ENCODE measurements at regions not wholly inside any gene's neighbourhood (a gene's known extent, or its start where the extent isn't known, plus 50 kb on each side); places are given as distances from the start of the nearest gene placed in this dataset.

DNA sequence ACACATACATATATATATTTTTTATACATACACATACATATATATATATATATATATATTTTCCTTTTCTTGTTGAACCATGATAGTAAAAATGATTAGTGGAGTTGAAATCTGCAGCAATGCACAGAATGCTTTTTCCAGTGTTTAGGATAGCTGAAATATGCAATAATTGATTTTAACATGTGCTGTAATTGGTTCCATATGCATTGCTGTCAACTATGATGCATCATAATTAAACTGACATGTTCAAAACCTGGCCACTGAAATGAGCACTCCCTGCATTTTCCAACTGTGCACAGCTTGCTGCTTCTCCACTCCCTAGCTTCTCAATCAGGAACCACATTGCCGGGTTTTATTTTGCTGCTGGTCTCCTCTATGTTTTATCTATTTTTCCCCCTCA, 358.3 kb downstream of the PAX1 start (continued):
- TF ChIP-seq, protein P1, sequence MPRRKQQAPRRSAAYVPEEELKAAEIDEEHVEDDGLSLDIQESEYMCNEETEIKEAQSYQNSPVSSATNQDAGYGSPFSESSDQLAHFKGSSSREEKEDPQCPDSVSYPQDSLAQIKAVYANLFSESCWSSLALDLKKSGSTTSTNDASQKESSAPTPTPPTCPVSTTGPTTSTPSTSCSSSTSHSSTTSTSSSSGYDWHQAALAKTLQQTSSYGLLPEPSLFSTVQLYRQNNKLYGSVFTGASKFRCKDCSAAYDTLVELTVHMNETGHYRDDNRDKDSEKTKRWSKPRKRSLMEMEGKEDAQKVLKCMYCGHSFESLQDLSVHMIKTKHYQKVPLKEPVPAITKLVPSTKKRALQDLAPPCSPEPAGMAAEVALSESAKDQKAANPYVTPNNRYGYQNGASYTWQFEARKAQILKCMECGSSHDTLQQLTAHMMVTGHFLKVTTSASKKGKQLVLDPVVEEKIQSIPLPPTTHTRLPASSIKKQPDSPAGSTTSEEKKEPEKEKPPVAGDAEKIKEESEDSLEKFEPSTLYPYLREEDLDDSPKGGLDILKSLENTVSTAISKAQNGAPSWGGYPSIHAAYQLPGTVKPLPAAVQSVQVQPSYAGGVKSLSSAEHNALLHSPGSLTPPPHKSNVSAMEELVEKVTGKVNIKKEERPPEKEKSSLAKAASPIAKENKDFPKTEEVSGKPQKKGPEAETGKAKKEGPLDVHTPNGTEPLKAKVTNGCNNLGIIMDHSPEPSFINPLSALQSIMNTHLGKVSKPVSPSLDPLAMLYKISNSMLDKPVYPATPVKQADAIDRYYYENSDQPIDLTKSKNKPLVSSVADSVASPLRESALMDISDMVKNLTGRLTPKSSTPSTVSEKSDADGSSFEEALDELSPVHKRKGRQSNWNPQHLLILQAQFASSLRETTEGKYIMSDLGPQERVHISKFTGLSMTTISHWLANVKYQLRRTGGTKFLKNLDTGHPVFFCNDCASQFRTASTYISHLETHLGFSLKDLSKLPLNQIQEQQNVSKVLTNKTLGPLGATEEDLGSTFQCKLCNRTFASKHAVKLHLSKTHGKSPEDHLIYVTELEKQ (CRISPR knock-in tag; IDR thresholded peaks at IDR 0.05) = no peak
- TF ChIP-seq HDAC2 (IDR thresholded peaks at IDR 0.05) (no peak), FOSL1 (tag; conservative IDR thresholded peaks at IDR 0.05) (no peak), ZNF79 (CRISPR knock-in tag; IDR thresholded peaks at IDR 0.05; ENCODE audit: low read depth) (no peak), BCOR (IDR thresholded peaks at IDR 0.05) (no peak)

DNA sequence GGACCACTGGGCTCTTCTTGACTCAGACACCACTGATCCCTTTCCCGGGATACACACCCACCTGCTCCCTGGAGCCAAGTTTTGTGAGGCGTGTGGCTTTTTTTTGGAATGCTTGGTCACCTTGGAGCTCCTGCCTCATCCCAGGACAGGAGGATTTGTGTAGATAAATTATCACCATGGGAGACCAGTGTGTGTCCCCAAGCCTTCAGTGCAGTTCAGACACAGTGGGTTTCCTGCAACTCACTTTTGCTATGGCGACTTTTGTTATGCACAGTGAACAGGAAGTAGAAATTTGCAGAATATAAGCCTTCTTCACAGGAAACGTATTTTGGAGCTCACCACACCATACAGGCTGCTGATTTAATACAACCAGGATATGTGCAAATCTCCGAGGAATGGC, 357.4 kb downstream of the PAX1 start:
- ATAC-seq (no peak), DNase-seq (ENCODE audit: extremely low read depth in 1 of 4, low spot score in 3 of 4) (no peak), FAIRE-seq (no peak)
- in situ Hi-C loops (cut with MboI) = no loop called here
- no peaks in the 10 kb centered on the region for H4K20me1 ChIP-seq (replicated peaks; ENCODE audit: control insufficient read depth, insufficient read depth, low read length)
- POLR2A ChIA-PET = no interaction called here
- no peak overlapping the region for H2AFZ ChIP-seq (ENCODE audit: low read depth, low read length)
- no peak overlapping the region for H3K4me3 ChIP-seq
- no peaks in the 10 kb centered on the region for H3K9me1 ChIP-seq (ENCODE audit: control insufficient read depth, insufficient read depth, low read length)
- H3K27me3 ChIP-seq (ENCODE audit: control insufficient read depth in 2 of 2, insufficient read depth in 2 of 2, low read length in 2 of 2) = no peaks in the 10 kb centered on the region; a peak in 1 of 5 replicates
- H3K4me1 ChIP-seq (replicated peaks in 1 of 2; ENCODE audit: control insufficient read depth in 2 of 2, insufficient read depth in 2 of 2, low read length in 2 of 2) = no peaks in the 10 kb centered on the region
- no peak overlapping the region for H3K27ac ChIP-seq (ENCODE audit: extremely low read depth, low read depth, low read length)
- H3K9me3 ChIP-seq (replicated peaks; ENCODE audit: control insufficient read depth, insufficient read depth, low read depth, low read length) = no peaks in the 10 kb centered on the region
- CTCF ChIA-PET (ENCODE audit: low intra/inter-chr PET ratio) = no interaction called here
- H3K4me2 ChIP-seq (ENCODE audit: insufficient read depth, low read length) = no peak overlapping the region
- BruUV-seq (replicated peaks) = no TSS peak
- WGBS (ENCODE audit: insufficient coverage, low coverage, missing lambda C conversion rate) = 3% methylated on average over 5 of the region's 5 CpGs
- intact Hi-C loops (cut with micrococcal nuclease) = no loop called here
- TF ChIP-seq, protein P2, sequence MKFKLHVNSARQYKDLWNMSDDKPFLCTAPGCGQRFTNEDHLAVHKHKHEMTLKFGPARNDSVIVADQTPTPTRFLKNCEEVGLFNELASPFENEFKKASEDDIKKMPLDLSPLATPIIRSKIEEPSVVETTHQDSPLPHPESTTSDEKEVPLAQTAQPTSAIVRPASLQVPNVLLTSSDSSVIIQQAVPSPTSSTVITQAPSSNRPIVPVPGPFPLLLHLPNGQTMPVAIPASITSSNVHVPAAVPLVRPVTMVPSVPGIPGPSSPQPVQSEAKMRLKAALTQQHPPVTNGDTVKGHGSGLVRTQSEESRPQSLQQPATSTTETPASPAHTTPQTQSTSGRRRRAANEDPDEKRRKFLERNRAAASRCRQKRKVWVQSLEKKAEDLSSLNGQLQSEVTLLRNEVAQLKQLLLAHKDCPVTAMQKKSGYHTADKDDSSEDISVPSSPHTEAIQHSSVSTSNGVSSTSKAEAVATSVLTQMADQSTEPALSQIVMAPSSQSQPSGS (CRISPR knock-in tag; IDR thresholded peaks at IDR 0.05) = no peak
- H3K79me2 ChIP-seq (ENCODE audit: control insufficient read depth, insufficient read depth, low read length) = no peaks in the 10 kb centered on the region
- no peak overlapping the region for H3K9ac ChIP-seq (ENCODE audit: insufficient read depth in 1 of 2, low read depth in 2 of 2, low read length in 2 of 2)
- H3K36me3 ChIP-seq (ENCODE audit: control insufficient read depth, insufficient read depth, low read length) = no peaks in the 10 kb centered on the region

Measured in K562 (cell line).